ENCODE measurements at regions not wholly inside any gene's neighbourhood (a gene's known extent, or its start where the extent isn't known, plus 50 kb on each side); places are given as distances from the start of the nearest gene placed in this dataset.
"Not testable (repeated sequence)": the region's sequence is repeated elsewhere in the genome, so short reads cannot be mapped to it uniquely, and the experiment has no call there.

- no peaks in the 10 kb centered on the region for H3K27me3 ChIP-seq (ENCODE audit: control insufficient read depth, insufficient read depth, low read length)
- no peak overlapping the region for H3K27ac ChIP-seq (ENCODE audit: low read depth, low read length)
- H3K36me3 ChIP-seq (ENCODE audit: control insufficient read depth, insufficient read depth, low read length) = no peaks in the 10 kb centered on the region
- H3K9ac ChIP-seq (ENCODE audit: low read depth, low read length) = peak overlapping the region; percentile 51
- H3K9me3 ChIP-seq (ENCODE audit: control insufficient read depth, insufficient read depth, low read length) = no peaks in the 10 kb centered on the region
- H3K4me1 ChIP-seq (ENCODE audit: control insufficient read depth, insufficient read depth, low read length) = no peaks in the 10 kb centered on the region
- peak overlapping the region; percentile 70 for H3K4me3 ChIP-seq (ENCODE audit: low read depth, low read length)
Measured at GRCh38 chr1:178037510-178038253, 56.2 kb upstream of the RASAL2 start.

DNA sequence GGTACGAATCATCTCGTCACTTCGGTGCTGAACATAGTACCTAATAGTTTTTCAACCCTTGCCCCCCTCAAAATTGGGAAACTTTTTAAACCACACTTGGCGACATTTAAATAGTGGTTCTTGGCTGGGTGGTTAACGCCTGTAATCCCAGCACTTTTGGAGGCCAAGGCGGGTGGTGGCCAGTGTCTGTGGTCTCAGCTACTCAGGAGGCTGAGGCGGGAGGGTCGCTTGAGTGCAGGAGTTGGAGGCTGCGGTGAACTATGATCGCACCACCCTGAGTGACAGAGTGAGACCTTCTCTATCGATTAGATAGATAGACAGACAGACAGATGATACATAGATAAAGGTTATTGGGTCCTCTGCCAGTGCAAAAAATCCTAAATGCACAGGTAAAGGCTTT is 55.5 kb upstream of the RASAL2 start:
- Histone ChIP-seq H3K27me3 (ENCODE audit: control insufficient read depth, insufficient read depth, low read length) (no peaks in the 10 kb centered on the region), H3K36me3 (ENCODE audit: control insufficient read depth, insufficient read depth, low read length) (no peaks in the 10 kb centered on the region), H3K27ac (ENCODE audit: low read depth, low read length) (no peak overlapping the region), H3K9me3 (ENCODE audit: control insufficient read depth, insufficient read depth, low read length) (no peaks in the 10 kb centered on the region; the same call in 1 of the 2 replicates), H3K9ac (ENCODE audit: low read depth, low read length) (peak overlapping the region; percentile 48; the same call in 1 of the 2 replicates), H3K4me3 (ENCODE audit: low read depth, low read length) (peak overlapping the region; percentile 70), H3K4me1 (ENCODE audit: control insufficient read depth, insufficient read depth, low read length) (no peaks in the 10 kb centered on the region)

GRCh38 chr1:178039891-178040290 is 54.0 kb upstream of the RASAL2 start:
- Histone ChIP-seq H3K36me3 (ENCODE audit: control insufficient read depth, insufficient read depth, low read length) (no peaks in the 10 kb centered on the region), H3K9me3 (ENCODE audit: control insufficient read depth, insufficient read depth, low read length) (no peaks in the 10 kb centered on the region; the same call in 1 of the 2 replicates), H3K4me1 (ENCODE audit: control insufficient read depth, insufficient read depth, low read length) (no peaks in the 10 kb centered on the region), H3K9ac (ENCODE audit: low read depth, low read length) (no peak overlapping the region), H3K27me3 (ENCODE audit: control insufficient read depth, insufficient read depth, low read length) (no peaks in the 10 kb centered on the region), H3K4me3 (ENCODE audit: low read depth, low read length) (no peak overlapping the region), H3K27ac (ENCODE audit: low read depth, low read length) (no peak overlapping the region)

- not testable (repeated sequence) for H3K36me3 ChIP-seq (ENCODE audit: control insufficient read depth, insufficient read depth, low read length); H3K4me3 ChIP-seq (ENCODE audit: low read depth, low read length); H3K9ac ChIP-seq (ENCODE audit: low read depth, low read length); H3K27me3 ChIP-seq (ENCODE audit: control insufficient read depth, insufficient read depth, low read length); H3K27ac ChIP-seq (ENCODE audit: low read depth, low read length); H3K4me1 ChIP-seq (ENCODE audit: control insufficient read depth, insufficient read depth, low read length); H3K9me3 ChIP-seq (ENCODE audit: control insufficient read depth, insufficient read depth, low read length)
Measured at GRCh38 chr1:178043940-178044339, 50.0 kb upstream of the RASAL2 start.

Data from HUES48 (cell line).